ENCODE measurements at regions not wholly inside any gene's neighbourhood (a gene's known extent, or its start where the extent isn't known, plus 50 kb on each side); places are given as distances from the start of the nearest gene placed in this dataset.

DNA sequence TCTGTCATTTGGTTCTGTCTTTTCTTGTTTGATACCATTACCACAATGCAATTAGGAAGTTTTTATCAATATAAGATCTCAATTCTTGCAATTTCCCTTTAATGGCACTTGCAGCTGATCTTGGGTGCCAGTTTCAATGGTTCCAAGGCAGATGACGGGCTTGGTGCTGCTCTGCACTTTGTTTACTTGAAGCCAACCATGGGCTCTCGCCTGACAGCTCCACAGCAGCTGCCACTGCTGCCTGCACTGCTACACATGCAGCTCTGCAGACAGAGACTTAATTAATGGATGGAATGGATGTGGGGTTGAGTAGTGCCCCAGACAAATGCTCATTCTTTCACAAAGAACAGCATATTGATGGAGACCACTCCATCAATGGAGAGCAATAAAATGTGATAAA, 1024.3 kb upstream of the EPHA7 start:
- ATAC-seq (no peak), FAIRE-seq (no peak), DNase-seq (ENCODE audit: low read depth in 1 of 2, low spot score in 1 of 2) (no peak)
- Histone ChIP-seq H3K4me2 (no peak overlapping the region), H3K27ac (no peak overlapping the region), H3K9me3 (no peaks in the 10 kb centered on the region), H3K4me1 (no peaks in the 10 kb centered on the region), H3K4me3 (no peak overlapping the region)
- WGBS (ENCODE audit: missing lambda C conversion rate) = 7% methylated on average over 2 of the region's 2 CpGs
- no peak for TF ChIP-seq SMC3 (IDR thresholded peaks at IDR 0.05)
- TF ChIP-seq CBX8 (IDR thresholded peaks at IDR 0.05) = no peak
- no peak for TF ChIP-seq MYC (IDR thresholded peaks at IDR 0.05; ENCODE audit: borderline replicate concordance, low read length)
- TF ChIP-seq, protein P1, sequence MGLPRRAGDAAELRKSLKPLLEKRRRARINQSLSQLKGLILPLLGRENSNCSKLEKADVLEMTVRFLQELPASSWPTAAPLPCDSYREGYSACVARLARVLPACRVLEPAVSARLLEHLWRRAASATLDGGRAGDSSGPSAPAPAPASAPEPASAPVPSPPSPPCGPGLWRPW (IDR thresholded peaks at IDR 0.05) = no peak
- TF ChIP-seq, protein P2, sequence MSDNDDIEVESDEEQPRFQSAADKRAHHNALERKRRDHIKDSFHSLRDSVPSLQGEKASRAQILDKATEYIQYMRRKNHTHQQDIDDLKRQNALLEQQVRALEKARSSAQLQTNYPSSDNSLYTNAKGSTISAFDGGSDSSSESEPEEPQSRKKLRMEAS (IDR thresholded peaks at IDR 0.05) = no peak
- no peak for TF ChIP-seq RFX5 (IDR thresholded peaks at IDR 0.05)
- TF ChIP-seq HEYL (CRISPR knock-in tag; IDR thresholded peaks at IDR 0.05) = no peak
- no peak for TF ChIP-seq NPAS2 (CRISPR knock-in tag; IDR thresholded peaks at IDR 0.05; ENCODE audit: borderline replicate concordance)
- POLR2A ChIA-PET = no interaction called here
- CTCF ChIA-PET = no interaction called here

DNA sequence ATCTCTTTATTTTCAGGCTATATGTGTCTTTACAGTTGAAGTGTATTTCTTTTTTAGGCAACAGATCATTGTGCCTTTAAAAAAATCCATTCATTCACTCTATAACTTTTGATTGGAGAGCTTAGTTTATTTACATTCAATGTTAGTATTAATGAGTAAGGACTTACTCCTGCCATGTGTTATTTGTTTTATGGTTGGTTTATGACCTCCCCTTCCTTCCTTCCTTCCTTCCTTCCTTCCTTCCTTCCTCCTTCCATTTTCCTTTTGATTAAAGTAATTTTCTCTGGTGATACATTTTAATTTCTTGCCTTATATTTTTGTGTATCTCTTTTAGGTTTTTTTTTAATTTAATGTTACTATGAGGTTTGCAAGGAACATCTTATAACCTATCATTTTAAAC, 1005.3 kb upstream of the EPHA7 start:
- CTCF ChIA-PET = no interaction called here
- POLR2A ChIA-PET = no interaction called here
- H3K27ac ChIP-seq = no peak overlapping the region
- no peaks in the 10 kb centered on the region for H3K4me1 ChIP-seq
- ATAC-seq (no peak), FAIRE-seq (no peak), DNase-seq (ENCODE audit: low read depth in 1 of 2, low spot score in 1 of 2) (no peak)
- H3K4me2 ChIP-seq = no peak overlapping the region
- TF ChIP-seq, protein P3, sequence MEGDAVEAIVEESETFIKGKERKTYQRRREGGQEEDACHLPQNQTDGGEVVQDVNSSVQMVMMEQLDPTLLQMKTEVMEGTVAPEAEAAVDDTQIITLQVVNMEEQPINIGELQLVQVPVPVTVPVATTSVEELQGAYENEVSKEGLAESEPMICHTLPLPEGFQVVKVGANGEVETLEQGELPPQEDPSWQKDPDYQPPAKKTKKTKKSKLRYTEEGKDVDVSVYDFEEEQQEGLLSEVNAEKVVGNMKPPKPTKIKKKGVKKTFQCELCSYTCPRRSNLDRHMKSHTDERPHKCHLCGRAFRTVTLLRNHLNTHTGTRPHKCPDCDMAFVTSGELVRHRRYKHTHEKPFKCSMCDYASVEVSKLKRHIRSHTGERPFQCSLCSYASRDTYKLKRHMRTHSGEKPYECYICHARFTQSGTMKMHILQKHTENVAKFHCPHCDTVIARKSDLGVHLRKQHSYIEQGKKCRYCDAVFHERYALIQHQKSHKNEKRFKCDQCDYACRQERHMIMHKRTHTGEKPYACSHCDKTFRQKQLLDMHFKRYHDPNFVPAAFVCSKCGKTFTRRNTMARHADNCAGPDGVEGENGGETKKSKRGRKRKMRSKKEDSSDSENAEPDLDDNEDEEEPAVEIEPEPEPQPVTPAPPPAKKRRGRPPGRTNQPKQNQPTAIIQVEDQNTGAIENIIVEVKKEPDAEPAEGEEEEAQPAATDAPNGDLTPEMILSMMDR (IDR thresholded peaks at IDR 0.05) = no peak
- no peak for TF ChIP-seq MAZ (IDR thresholded peaks at IDR 0.05; ENCODE audit: borderline replicate concordance, low read depth, low read length)
- TF ChIP-seq, protein P4, sequence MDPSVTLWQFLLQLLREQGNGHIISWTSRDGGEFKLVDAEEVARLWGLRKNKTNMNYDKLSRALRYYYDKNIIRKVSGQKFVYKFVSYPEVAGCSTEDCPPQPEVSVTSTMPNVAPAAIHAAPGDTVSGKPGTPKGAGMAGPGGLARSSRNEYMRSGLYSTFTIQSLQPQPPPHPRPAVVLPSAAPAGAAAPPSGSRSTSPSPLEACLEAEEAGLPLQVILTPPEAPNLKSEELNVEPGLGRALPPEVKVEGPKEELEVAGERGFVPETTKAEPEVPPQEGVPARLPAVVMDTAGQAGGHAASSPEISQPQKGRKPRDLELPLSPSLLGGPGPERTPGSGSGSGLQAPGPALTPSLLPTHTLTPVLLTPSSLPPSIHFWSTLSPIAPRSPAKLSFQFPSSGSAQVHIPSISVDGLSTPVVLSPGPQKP (IDR thresholded peaks at IDR 0.05; ENCODE audit: low read depth, low read length) = no peak
- H3K9me3 ChIP-seq = no peaks in the 10 kb centered on the region
- no peak overlapping the region for H3K4me3 ChIP-seq

DNA sequence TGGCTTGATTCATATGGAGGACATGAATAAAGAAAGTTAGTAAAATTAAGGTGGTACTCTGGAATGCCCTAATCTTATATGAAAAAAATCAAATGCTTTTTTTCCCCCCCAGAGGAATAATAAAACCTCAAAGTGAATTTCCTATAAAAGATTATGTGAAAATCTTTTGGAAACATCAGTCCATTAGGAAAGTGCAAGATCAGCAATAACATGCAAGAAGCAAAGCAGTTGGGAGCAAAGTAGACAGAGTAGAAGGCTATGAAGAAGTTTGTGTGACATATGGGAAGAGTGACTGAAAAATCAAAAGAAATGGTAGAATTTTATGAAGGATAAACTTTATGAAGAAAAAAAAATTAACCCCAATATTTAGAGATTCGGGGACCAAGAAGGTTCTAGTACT, 998.0 kb upstream of the EPHA7 start:
- H3K27ac ChIP-seq = no peak overlapping the region
- H3K4me2 ChIP-seq = no peak overlapping the region
- no peak for DNase-seq (ENCODE audit: low read depth in 1 of 2, low spot score in 1 of 2)
- WGBS (ENCODE audit: missing lambda C conversion rate) = 3% methylated on average over 1 of the region's 1 CpG
- H3K9me3 ChIP-seq = no peaks in the 10 kb centered on the region
- TF ChIP-seq HEYL (CRISPR knock-in tag; IDR thresholded peaks at IDR 0.05) (no peak), MAFK (IDR thresholded peaks at IDR 0.05; ENCODE audit: partially characterized antibody) (peak; percentile 75)
- H3K4me1 ChIP-seq = no peaks in the 10 kb centered on the region
- FAIRE-seq = no peak
- H3K4me3 ChIP-seq = no peak overlapping the region
- CTCF ChIA-PET = no interaction called here
- no peak for ATAC-seq
- POLR2A ChIA-PET = no interaction called here

DNA sequence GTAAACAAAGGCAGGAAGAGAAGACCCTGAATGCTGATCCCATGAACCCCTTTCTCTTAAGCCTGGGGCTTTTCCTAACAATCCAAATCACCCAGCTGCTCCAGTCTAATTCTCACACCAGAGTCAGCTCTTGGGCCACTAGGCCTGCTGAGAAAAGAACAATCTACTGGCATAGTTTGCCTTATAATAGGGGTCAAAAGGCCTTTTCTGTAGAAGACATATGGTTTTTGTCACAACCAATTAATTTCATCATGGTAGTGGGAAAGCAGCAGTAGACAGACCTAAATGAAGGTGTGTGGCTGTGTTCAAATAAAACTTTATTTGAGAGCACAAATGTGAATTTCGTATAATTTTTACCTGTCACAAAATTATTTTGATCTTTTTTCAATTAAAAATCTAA, 994.7 kb upstream of the EPHA7 start:
- no peak for DNase-seq (ENCODE audit: low read depth in 1 of 2, low spot score in 1 of 2)
- H3K4me3 ChIP-seq = no peak overlapping the region
- H3K27ac ChIP-seq = no peak overlapping the region
- no peak for FAIRE-seq
- H3K9me3 ChIP-seq = no peaks in the 10 kb centered on the region
- ChIA-PET CTCF (no interaction called here), POLR2A (no interaction called here)
- no peak for TF ChIP-seq TFCP2L1 (CRISPR knock-in tag; IDR thresholded peaks at IDR 0.05)
- H3K4me1 ChIP-seq = no peaks in the 10 kb centered on the region
- no peak overlapping the region for H3K4me2 ChIP-seq
- no peak for ATAC-seq
- 5% methylated on average over 1 of the region's 1 CpG for WGBS (ENCODE audit: missing lambda C conversion rate)

DNA sequence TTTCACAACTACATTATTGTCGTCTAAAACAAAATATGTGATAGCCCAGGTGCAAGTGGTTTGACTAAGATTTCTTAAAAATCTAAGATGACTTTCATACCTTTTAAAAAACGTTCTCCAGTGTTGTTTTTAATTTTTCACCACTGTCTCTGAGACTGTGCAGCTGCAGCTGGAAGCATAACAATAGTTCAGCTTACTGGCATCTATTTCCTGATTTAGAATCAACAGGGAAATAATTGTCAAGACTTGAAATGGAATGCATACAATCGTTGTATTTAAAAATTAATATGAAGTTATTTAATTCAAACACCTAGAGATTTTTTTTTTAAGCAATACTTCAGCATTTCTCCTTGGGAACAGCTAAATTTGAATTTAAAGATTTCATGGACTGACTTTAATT, 982.0 kb upstream of the EPHA7 start:
- no peak for ATAC-seq

More for the DNA sequence above, 982.0 kb upstream of the EPHA7 start:
- H3K4me1 ChIP-seq = no peaks in the 10 kb centered on the region
- TF ChIP-seq HDAC2 (IDR thresholded peaks at IDR 0.05) (no peak), JUN (IDR thresholded peaks at IDR 0.05) (no peak)
- TF ChIP-seq, protein P5, sequence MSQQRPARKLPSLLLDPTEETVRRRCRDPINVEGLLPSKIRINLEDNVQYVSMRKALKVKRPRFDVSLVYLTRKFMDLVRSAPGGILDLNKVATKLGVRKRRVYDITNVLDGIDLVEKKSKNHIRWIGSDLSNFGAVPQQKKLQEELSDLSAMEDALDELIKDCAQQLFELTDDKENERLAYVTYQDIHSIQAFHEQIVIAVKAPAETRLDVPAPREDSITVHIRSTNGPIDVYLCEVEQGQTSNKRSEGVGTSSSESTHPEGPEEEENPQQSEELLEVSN (IDR thresholded peaks at IDR 0.05; ENCODE audit: borderline replicate concordance, low read depth) = no peak
- H3K27ac ChIP-seq = no peak overlapping the region
- WGBS (ENCODE audit: missing lambda C conversion rate) = 15% methylated on average over 3 of the region's 3 CpGs
- no peaks in the 10 kb centered on the region for H3K9me3 ChIP-seq
- CTCF ChIA-PET = no interaction called here
- POLR2A ChIA-PET = no interaction called here
- H3K4me2 ChIP-seq = no peak overlapping the region
- H3K4me3 ChIP-seq = no peak overlapping the region
- DNase-seq (ENCODE audit: low read depth in 1 of 2, low spot score in 1 of 2) = no peak
- FAIRE-seq = no peak

Data from A549 (cell line).